GM18909 (cell line): ENCODE measurements at regions not wholly inside any gene's neighbourhood (a gene's known extent, or its start where the extent isn't known, plus 50 kb on each side); places are given as distances from the start of the nearest gene placed in this dataset.

Experiments
- ATAC-seq: cut with Tn5 transposase; IDR thresholded peaks from one replicate; pipeline ENCODE4 v1.9.1; 2021; ENCODE audit warnings: mild to moderate bottlenecking; ENCODE audit not compliant: unreplicated experiment, poor library complexity

- no peak for ATAC-seq
Observed at GRCh38 chr4:163932504-163932903, 438.0 kb downstream of the TMA16 start.

DNA sequence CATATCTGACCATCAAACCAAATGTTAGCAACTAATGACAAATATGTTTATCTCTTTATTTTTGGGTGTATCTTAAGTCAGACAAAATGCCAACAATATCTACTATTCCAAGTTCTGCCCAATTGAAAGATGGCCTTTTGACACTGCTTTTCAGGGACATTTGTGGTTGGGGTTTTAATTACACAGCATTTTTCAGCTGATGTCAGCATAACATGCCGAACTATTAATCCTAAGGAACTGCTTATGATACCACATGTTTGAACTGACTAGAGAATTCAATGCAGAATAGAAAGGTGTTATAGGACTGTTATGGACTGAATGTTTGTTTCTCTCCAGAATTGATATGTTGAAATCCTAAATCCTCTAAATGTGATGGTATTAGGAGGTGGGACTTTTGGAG lies 445.1 kb downstream of the TMA16 start:
- ATAC-seq = no peak

- ATAC-seq = no peak
Observed at GRCh38 chr4:163941221-163941905, 446.9 kb downstream of the TMA16 start.

- ATAC-seq = no peak
Observed at GRCh38 chr4:163948920-163949455, 454.5 kb downstream of the TMA16 start.

- ATAC-seq = no peak
Observed at GRCh38 chr4:163949976-163950601, 455.6 kb downstream of the TMA16 start.

GRCh38 chr4:163955288-163955687 lies 460.8 kb downstream of the TMA16 start:
- no peak for ATAC-seq

DNA sequence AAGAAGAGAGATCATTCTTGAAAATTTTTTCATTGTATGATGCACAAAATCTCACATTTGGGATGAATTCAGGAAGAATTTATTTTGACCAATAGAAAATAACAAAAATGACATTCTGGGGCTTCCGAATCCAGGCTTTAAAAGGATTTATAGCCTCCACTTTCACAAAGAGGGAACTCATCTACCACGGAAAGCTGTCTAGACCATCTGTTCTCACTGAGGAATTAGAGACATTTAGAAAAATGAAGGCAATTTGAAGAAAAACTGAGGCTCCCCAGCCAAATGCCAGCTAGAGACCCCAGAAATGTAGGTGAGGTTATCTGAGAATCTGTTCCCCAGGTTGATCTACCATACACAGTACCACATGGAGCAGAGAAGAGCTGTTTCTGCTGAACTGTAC lies 464.3 kb downstream of the TMA16 start:
- no peak for ATAC-seq

- no peak for ATAC-seq
Observed at GRCh38 chr4:163959932-163960331, 465.4 kb downstream of the TMA16 start.

- no peak for ATAC-seq
Observed at GRCh38 chr4:163966612-163967011, 472.1 kb downstream of the TMA16 start.

GRCh38 chr4:163967263-163967662 lies 472.8 kb downstream of the TMA16 start:
- no peak for ATAC-seq

DNA sequence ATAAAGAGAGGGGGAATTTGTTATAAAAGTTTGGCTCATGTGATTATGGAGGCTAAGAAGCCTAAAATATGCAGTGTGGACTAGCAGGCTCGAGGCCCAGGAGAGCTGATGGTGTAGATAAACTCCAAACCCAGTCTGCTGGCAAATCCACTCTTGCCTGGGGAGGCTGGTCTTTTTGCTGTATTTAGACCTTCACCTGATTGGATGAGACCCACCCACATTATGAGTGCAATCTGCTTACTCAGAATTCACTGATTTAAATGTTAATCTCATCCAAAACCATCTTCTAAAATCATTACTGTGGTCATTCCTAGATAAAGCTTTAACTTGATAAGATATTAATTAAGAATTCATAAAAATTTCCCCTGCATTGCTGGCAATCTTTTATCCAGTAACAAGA lies 473.2 kb downstream of the TMA16 start:
- ATAC-seq = no peak

DNA sequence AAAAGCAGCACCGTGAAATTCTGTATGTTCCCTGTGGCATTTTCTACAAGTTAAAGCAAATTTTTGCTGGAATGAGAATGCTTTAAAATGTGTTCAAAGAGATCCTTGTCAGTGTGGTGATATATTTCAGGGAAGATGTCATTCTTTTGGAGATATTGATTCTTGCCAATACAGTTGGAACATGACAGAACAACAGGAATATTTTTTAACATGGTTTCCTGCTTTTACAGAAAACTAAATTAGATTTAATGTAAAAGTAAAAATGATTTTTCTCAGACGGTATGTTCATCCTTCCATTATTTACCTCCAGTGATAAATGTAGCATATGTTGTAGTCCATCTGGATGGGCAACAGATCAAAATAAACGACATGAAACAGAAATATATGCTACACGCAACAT lies 474.8 kb downstream of the TMA16 start:
- no peak for ATAC-seq

GRCh38 chr4:163976588-163976987 lies 482.1 kb downstream of the TMA16 start:
- ATAC-seq = no peak

DNA sequence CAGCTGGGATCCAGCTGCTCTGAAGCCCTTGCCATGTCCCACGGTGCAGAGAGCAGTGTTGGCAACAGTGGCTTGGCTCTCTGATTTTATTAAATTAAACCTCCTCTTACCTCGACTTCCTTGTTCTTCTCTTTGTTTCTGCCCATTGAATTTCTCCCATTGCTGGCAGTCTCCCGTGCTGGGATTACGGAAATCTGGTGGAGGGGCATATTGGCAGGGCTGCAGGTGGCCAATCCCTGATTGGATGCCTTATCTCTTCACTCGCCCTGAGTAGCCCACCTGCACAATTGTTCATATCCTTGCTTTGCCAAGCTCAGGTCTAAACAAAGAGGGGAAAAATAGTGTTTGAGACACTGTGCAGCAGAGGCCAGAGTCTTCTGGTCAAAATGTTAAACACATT lies 493.9 kb downstream of the TMA16 start:
- no peak for ATAC-seq

GRCh38 chr4:163988865-163989264 lies 494.4 kb downstream of the TMA16 start:
- ATAC-seq = no peak

DNA sequence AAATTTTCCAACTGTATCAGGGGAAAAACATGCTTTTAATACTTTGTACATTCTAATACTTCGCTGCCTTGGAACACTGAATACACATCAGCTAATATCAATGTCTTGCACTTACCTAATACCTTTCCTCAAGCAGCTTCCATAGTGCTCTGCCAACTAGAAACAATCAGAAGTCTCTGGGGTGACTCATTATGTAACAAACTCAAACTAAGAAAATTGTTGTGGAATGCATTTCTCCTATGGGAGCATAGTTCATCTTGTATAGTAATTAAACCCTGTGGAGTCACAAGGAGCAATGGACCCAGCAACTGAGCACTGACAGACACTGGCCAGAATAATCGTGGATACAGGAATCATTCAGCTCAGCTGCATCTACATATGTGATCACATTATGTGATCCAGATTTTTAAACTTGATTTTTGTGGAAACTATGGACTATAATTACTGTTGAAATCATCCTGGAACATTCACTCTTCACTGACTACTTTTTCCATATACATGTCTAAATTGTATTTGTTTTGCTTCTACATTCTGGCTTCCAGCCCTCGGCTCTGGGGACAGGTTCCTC lies 496.9 kb downstream of the TMA16 start:
- ATAC-seq = no peak

GRCh38 chr4:164009435-164009834 lies 514.9 kb downstream of the TMA16 start:
- no peak for ATAC-seq

DNA sequence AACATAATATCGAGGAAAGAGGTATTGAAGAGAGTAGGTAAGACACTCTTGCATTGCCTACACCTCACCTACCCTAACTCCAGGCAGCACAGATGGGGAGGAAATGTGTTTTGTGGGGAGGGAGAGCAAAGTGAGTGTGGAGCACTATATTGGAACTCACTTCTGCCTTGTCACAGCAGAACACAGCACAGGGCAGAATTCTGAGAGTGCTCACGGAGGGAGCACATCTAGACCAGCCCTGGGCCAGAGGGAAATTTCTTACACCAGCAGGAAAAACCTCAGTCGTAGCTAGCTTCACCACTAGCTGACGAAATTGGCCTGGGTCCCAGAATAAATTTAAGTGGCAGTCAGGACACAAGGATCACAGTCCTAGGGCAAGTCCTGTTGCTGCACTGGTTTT lies 517.3 kb downstream of the TMA16 start:
- ATAC-seq = no peak

DNA sequence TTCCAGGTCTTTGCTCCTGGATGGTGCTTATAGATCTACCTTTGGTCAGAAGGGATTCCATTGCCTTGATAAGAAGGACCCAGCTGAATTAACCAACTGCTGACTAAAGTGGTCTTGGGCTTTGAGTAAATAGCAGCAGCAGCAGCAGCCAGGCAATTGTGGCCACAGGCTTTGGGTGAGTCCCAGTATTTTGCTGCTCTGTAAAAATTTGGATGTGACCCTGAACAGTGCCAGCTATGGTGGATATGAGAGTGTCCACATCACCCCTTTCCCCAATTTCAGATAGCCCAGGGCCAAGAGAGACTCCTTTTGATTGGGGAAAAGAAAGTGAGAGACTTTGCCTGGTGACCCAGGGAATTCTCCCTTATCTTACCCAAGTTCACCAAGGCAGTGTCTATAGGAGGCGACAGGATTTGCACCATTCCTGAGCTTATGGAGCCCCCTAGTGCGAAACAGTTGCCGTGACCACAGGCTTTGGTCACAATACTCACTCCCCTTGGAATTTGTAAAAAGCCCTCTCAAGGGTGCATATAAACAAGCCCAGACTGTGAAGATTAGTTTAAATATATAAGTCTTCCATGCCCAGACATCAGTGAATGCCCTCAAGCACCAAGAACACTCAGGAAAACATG lies 518.0 kb downstream of the TMA16 start:
- peak; percentile 74 for ATAC-seq

DNA sequence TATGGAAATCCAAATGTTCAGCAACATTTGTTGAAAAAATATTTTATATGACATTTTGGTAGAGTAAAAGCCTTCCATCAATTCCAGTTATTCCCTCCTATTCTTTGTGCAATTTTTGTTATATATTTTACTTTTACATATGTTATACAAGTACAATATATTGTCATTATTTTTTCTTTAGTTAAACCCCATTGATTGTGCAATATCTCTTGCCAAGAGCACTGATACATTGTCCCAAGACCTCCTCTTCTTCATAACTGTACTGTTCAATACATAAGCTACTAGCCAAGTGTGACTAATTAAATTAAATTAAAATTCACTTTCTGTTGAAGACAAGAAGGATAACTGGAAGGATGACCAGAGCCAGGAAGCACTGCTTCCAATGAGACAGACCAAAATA lies 527.5 kb downstream of the TMA16 start:
- no peak for ATAC-seq

DNA sequence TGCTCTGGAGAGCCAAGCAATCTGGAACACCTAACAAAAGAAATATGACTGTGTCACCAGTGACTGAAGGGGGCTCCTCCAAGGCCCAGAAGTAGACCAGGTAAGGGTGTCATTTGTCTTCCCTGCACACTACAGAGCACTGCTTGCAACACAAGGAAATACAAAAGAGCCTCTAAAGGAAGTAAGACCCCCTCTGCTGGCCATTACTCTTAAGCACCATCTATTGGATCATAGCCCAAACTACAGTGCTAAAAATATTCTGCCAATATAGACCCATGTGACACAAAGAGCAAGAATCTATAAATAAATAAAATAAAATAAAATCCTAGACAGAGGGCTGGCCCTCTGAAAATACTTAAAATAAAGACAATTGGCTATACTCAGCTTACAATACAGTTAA lies 528.7 kb downstream of the TMA16 start:
- ATAC-seq = peak; percentile 54
